ENCODE measurements at regions not wholly inside any gene's neighbourhood (a gene's known extent, or its start where the extent isn't known, plus 50 kb on each side); places are given as distances from the start of the nearest gene placed in this dataset.
"Not testable (repeated sequence)": the region's sequence is repeated elsewhere in the genome, so short reads cannot be mapped to it uniquely, and the experiment has no call there.

DNA sequence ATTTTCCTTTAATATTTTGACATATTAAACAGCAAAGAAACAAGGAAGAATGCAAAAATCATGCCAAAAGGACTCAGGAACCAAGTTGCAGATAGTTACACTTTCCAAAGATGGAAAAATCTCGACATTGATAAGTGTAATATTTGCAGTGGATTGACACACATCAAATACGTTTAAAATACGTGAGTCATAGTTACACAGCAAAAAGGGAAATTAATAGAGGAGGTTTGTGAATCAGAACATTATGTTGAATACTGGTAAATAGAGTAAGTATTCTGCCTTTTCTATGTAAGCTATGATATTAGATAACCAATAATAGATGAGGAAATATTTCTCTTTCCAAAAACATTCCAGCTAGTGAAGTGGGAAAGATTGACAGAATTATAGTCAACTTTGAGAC lies 1761.3 kb upstream of the IGFBP7 start:
- DNase-seq (ENCODE audit: low spot score) = no peak

DNA sequence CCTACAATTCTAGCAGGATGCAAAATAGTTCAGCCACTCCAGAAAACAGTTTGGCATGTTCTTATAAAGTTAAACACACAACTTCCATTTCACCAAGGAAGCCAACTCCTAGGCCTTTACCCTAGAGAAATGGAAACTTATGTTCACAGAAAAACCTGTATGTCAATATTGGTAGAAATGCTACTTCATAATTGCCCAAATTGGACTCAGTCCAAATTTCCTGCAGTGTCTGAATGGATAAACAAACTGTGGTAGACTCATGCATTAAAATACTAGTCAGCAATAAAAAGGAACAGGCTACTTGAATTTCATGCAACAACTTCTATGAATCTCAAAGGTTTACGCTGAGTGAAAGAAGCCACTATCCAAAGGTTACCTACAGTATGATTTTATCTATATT lies 1738.8 kb upstream of the IGFBP7 start:
- DNase-seq (ENCODE audit: low spot score) = no peak

- DNase-seq (ENCODE audit: low spot score) = no peak
Observed at GRCh38 chr4:58843455-58843854, 1733.3 kb upstream of the IGFBP7 start.

- no peak for DNase-seq (ENCODE audit: low spot score)
Observed at GRCh38 chr4:58833126-58833525, 1722.9 kb upstream of the IGFBP7 start.

DNA sequence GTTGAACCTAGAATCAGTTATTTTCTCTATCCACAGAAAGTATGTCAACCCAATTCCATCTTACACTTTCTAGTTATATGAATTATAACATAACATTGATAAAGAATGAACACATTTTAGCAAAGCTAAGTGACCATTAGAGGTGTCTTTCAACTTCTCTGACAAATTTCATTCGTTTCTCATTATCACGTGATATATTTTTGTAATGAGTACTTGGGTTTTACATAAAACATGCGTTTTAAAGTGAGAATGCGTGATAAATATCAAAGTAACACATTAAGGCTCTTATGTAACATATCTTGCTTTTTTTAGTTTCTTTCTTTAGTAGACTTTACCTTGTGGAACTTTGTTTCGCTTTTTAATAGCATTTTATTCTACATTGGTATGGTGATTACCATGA lies 1715.1 kb upstream of the IGFBP7 start:
- no peak for DNase-seq (ENCODE audit: low spot score)

DNA sequence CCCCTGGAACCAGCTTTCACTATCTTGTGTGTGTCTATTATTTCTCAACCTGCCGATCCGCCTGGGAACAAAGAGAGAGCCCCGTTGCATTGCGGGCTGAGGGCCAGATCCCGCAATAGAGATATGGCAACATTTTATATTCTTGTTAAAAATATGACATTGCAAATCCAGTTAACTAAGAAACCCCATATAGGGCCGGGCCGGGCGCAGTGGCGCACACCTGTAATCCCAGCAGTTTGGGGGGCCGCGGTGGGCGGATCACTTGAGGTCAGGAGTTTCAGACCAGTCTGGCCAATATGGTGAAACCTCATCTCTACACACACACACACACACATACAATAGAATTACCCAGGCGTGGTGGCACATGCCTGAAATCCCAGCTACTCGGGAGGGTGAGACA lies 1708.4 kb upstream of the IGFBP7 start:
- not testable (repeated sequence) for DNase-seq (ENCODE audit: low spot score)

GRCh38 chr4:58809948-58810347 lies 1699.8 kb upstream of the IGFBP7 start:
- DNase-seq (ENCODE audit: low spot score) = no peak

DNA sequence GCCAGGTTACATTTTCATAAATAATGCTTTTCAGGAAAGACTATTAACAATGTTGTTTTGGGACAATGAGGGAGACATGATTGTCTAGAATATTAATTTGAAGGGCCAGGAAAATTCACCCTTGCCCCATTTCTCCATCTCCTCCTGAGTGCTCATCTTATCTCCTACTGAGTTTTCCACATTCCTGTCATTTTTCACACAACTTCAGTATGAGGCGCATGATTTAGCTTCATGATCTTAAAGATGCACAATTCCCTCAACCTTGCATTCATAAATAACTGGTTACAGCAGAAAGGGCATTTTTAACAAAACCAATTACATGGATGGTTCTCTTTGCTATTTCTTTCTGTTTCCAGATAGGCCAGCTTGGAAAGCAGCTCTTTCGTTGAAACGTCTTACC lies 1699.2 kb upstream of the IGFBP7 start:
- no peak for DNase-seq (ENCODE audit: low spot score)

DNA sequence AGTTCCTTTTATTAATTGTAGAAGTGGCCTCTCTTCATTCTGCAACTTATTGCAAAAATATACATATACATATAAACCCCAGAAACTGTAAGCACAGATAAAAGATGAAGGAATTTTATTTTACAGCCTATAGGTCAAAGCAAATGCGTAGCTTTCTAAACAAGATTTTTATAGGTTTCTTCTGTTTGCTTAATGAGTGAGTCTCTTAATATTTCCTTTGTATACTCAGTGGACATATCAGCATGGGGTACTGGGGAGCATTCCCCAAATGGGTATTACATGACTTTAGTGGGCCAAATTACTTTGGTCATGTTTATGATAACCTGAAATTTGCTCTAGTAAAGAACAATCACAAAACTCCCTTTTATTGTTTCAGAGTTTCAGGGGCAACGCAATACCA lies 1698.6 kb upstream of the IGFBP7 start:
- no peak for DNase-seq (ENCODE audit: low spot score)

- no peak for DNase-seq (ENCODE audit: low spot score)
Observed at GRCh38 chr4:58807843-58808615, 1697.8 kb upstream of the IGFBP7 start.

GRCh38 chr4:58776627-58777026 lies 1666.4 kb upstream of the IGFBP7 start:
- DNase-seq (ENCODE audit: low spot score) = no peak

DNA sequence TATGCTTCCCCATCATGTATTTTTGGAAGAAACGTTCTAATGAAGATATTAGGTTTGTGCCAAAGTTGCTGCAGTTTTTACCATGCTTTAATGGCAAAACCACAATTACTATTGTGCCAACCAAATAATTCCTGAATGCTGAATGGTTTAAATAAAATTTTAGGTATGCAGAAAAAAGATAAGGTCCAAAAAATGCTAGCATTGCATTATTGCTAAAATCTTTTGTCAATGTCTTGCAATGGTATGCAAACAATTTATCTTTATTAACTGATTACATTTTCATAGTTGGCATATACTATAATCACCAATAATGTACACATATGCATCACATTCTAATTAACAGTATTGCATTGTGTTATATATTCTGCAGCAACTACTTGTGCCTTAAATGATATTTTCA lies 1657.4 kb upstream of the IGFBP7 start:
- no peak for DNase-seq (ENCODE audit: low spot score)

- DNase-seq (ENCODE audit: low spot score) = no peak
Observed at GRCh38 chr4:58766763-58767162, 1656.6 kb upstream of the IGFBP7 start.

GRCh38 chr4:58761563-58761962 lies 1651.4 kb upstream of the IGFBP7 start:
- DNase-seq (ENCODE audit: low spot score) = no peak

DNA sequence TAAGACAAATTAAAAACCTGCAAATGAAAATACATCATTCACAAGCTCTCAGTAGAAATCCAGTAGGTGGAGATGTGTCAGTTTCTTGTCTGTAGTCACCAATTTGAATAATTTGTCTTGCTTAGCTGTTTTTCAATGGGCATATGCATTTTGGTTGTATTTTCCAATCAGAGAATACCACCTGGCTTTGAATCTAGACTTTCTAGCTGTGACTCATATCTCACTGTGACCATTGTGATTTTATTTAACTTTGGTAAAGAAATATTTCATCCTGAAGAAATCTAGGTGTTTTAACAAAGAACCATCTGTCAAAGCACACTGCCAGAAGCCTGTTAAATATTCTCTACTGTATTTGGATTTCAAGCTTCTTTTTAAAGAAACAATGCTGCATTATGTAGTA lies 1650.6 kb upstream of the IGFBP7 start:
- no peak for DNase-seq (ENCODE audit: low spot score)

DNA sequence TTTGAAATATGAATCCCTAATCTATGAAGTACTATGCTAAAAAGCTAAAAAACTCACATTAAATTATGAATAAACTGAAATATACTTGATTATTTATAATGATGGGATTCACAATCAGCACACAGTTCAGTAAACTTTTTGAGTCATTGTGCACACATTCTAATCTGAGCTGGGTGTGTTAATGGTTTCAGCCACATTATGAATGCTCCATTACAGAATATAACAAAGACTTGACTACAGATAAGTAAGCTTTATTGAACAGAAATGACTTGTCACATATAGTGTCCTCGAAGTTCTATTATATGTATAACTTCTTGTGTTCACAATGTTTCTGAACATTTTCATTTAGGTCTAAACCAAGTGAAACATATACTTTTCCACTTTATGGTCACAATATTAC lies 1649.9 kb upstream of the IGFBP7 start:
- no peak for DNase-seq (ENCODE audit: low spot score)

DNA sequence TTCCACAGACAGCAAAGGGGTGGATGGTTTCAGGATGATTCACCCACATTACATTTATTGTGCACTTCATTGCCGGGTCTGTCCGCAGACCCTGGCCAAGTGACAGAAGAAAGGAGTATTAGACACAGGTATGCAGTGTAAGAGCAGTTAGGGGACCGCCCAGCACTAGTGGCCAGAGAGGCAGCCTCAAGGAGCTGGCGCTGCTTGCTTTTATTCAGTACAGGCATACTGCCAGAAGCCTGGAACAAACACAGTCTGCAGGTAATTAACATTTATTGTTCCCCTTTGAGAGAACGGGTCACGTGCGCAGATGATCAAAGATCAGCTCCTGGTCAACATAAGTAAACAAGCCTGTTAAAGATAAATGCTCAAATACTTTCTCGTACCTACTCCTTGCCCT lies 1639.0 kb upstream of the IGFBP7 start:
- DNase-seq (ENCODE audit: low spot score) = no peak

DNA sequence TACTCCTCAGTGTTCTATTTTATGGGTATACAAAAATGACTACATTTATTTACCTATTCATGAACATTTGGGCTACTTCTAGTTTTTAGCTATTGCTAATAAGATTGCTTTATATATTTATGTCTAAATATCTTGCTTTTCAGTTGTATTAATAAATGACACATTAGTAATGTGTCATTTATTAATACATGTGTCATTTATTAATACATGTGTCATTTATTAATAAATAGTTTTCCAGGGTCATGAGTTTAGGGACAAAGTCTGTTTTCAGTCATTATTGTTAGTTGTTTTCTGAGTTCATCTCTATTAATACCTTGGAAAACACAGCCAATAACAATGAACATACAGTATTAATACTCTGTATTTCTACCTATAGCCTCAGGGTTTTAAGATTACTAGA lies 1630.7 kb upstream of the IGFBP7 start:
- no peak for DNase-seq (ENCODE audit: low spot score)

DNA sequence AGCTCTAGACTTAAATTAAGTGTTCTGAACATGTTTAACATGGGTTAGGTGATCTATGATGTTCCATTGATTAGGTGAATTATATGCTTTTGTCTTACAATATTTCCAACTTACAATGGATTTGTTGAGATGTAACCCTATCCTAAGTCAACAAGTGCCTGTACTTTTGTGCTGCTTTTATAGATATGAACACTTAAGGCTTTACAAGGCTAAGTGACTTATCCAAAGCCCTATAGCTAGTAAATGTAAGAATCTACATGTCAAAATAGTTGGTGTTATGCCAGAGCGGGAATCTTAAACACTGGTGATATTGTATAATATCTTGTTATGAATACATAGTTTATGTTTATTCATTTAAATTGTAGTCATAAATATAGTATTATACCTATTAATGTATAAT lies 1629.1 kb upstream of the IGFBP7 start:
- DNase-seq (ENCODE audit: low spot score) = no peak

- no peak for DNase-seq (ENCODE audit: low spot score)
Observed at GRCh38 chr4:58738375-58738774, 1628.2 kb upstream of the IGFBP7 start.

- DNase-seq (ENCODE audit: low spot score) = peak; percentile 36
Observed at GRCh38 chr4:58734030-58734674, 1624.0 kb upstream of the IGFBP7 start.

DNA sequence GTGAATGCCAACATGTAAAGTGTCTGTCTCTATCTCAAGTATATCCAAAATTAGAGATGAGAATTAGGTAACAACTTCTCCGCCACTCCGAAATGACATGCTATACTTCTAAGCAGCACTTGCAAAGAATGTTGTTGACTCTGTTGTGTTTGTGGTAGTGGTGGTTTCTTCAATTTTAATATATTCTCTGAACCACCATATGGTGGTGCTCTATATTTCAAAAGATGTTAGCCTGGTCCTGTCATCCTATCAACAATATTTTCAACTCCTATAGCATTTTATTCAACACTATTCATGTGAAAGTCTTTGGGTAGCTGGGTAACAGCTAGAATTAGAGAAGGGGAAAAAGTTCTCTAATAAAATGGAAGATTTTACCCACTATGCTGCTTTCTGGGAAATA lies 1622.8 kb upstream of the IGFBP7 start:
- peak; percentile 40 for DNase-seq (ENCODE audit: low spot score)

DNA sequence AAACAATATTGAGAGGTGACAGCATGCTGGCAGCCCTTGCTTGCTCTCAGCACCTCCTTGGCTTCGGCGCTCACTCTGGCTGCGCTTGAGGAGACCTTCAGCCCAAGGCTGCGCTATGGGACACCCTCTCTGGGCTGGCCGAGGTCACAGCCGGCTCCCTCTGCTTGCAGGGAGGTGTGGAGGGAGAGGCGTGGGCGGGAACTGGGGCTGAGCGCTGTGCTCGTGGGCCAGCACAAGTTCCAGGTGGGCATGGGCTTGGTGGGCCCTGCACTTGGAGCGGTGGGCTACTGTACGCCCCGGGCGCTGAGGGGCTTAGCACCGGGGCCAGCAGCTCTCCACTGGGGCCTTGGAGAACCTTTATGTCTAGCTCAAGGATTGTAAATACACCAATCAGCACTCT lies 1613.8 kb upstream of the IGFBP7 start:
- no peak for DNase-seq (ENCODE audit: low spot score)

- no peak for DNase-seq (ENCODE audit: low spot score)
Observed at GRCh38 chr4:58711039-58711438, 1600.9 kb upstream of the IGFBP7 start.

Data from NAMALWA (cell line).